CD4-positive, CD25-positive, alpha-beta regulatory T cell (primary cell): ENCODE measurements at regions not wholly inside any gene's neighbourhood (a gene's known extent, or its start where the extent isn't known, plus 50 kb on each side); places are given as distances from the start of the nearest gene placed in this dataset.

Experiments used
- ATAC-seq, 2 donors: fragments of 150-1000 bp; cut with Tn5 transposase; one replicate each; pipeline ENCODE4 v1.10.0; 2021; ENCODE audit warnings: low read depth in 2 of 2, moderate number of reproducible peaks in 2 of 2, moderate library complexity in 1 of 2
- DNase-seq, 3 donors: peaks; one replicate each; pipeline versions ENCODE4 v3.0.0 to v3.0.0-alpha.2; 2012 to 2022; ENCODE audit warnings: mixed read lengths in 1 of 3
- H3K27ac ChIP-seq: one replicate; pipeline ENCODE4 v1.7.0; 2013; ENCODE audit warnings: mild to moderate bottlenecking, low read length; ENCODE audit not compliant: insufficient read depth, poor library complexity, severe bottlenecking
- H3K27me3 ChIP-seq: one replicate; pipeline ENCODE4 v1.7.0; 2013; ENCODE audit warnings: low read length; ENCODE audit not compliant: control insufficient read depth, insufficient read depth
- H3K36me3 ChIP-seq: one replicate; pipeline ENCODE4 v1.7.0; 2013; ENCODE audit warnings: mild to moderate bottlenecking, low read length, moderate library complexity; ENCODE audit not compliant: control insufficient read depth, insufficient read depth
- H3K4me1 ChIP-seq: 2 replicates; pipeline ENCODE4 v1.7.0; 2013; ENCODE audit warnings: mild to moderate bottlenecking, low read length; ENCODE audit not compliant: insufficient read depth, control insufficient read depth, poor library complexity, severe bottlenecking
- H3K4me3 ChIP-seq: one replicate; pipeline ENCODE4 v1.7.0; 2013; ENCODE audit warnings: low read depth, mild to moderate bottlenecking, low read length, moderate library complexity
- H3K9me3 ChIP-seq, 2 experiments: 1 replicate in 1 of 2; 2 replicates in 1 of 2; pipeline ENCODE4 v1.7.0; 2013; ENCODE audit warnings: low read length in 2 of 2, mild to moderate bottlenecking in 1 of 2, moderate library complexity in 1 of 2; ENCODE audit not compliant: control insufficient read depth in 2 of 2
- H3K27ac Mint-ChIP-seq, 3 donors: one replicate each; pipeline ENCODE4 v1.8.0; 2020 to 2022; ENCODE audit warnings: mild to moderate bottlenecking in 3 of 3, mixed read lengths in 3 of 3, moderate library complexity in 2 of 3
- H3K27me3 Mint-ChIP-seq: one replicate; pipeline ENCODE4 v1.8.0; 2022; ENCODE audit warnings: mild to moderate bottlenecking, mixed read lengths
- H3K36me3 Mint-ChIP-seq: one replicate; pipeline ENCODE4 v1.8.0; 2020; ENCODE audit warnings: mixed read lengths
- H3K4me1 Mint-ChIP-seq, 4 donors: one replicate each; pipeline ENCODE4 v1.8.0; 2020 to 2022; ENCODE audit warnings: mixed read lengths in 4 of 4, mild to moderate bottlenecking in 1 of 4
- H3K4me3 Mint-ChIP-seq, 4 donors: one replicate each; pipeline ENCODE4 v1.8.0; 2020 to 2022; ENCODE audit warnings: mild to moderate bottlenecking in 4 of 4, mixed read lengths in 4 of 4, moderate library complexity in 3 of 4
- H3K9me3 Mint-ChIP-seq, 7 donors: one replicate each; pipeline ENCODE4 v1.8.0; 2020 to 2022; ENCODE audit warnings: mixed read lengths in 7 of 7, mild to moderate bottlenecking in 3 of 7, moderate library complexity in 2 of 7

GRCh38 chr5:61631438-61631941 lies 299.4 kb downstream of the ZSWIM6 start:
- Mint-ChIP-seq H3K4me3 (no peak overlapping the region), H3K27ac (no peak overlapping the region), H3K27me3 (peaks cover 37% of the 10 kb centered on the region), H3K9me3 (peaks cover 0 to 7% (median 0%) of the 10 kb centered on the region in 7 donors), H3K4me1 (peaks cover 0 to 7% (median 0%) of the 10 kb centered on the region in 4 donors), H3K36me3 (no peaks in the 10 kb centered on the region)
- H3K27ac ChIP-seq, result no peak overlapping the region
- ATAC-seq, result no peak
- H3K9me3 ChIP-seq, result no peaks in the 10 kb centered on the region
- H3K27me3 ChIP-seq, result peaks cover 7% of the 10 kb centered on the region
- no peak for DNase-seq
- H3K36me3 ChIP-seq, result no peaks in the 10 kb centered on the region
- no peaks in the 10 kb centered on the region for H3K4me1 ChIP-seq
- H3K4me3 ChIP-seq, result no peak overlapping the region

GRCh38 chr5:61632064-61632463 lies 300.0 kb downstream of the ZSWIM6 start:
- no peaks in the 10 kb centered on the region for H3K4me1 ChIP-seq

GRCh38 chr5:61635271-61635670 lies 303.2 kb downstream of the ZSWIM6 start:
- no peak overlapping the region for H3K4me3 Mint-ChIP-seq
- no peaks in the 10 kb centered on the region for H3K4me1 Mint-ChIP-seq
- DNase-seq, result no peak
- H3K9me3 Mint-ChIP-seq, result peaks cover 0 to 2% (median 0%) of the 10 kb centered on the region in 7 donors
- Histone ChIP-seq H3K36me3 (no peaks in the 10 kb centered on the region), H3K9me3 (no peaks in the 10 kb centered on the region), H3K27me3 (no peaks in the 10 kb centered on the region), H3K4me3 (no peak overlapping the region), H3K4me1 (no peaks in the 10 kb centered on the region), H3K27ac (no peak overlapping the region)
- no peak for ATAC-seq
- no peak overlapping the region for H3K27ac Mint-ChIP-seq
- no peaks in the 10 kb centered on the region for H3K36me3 Mint-ChIP-seq
- H3K27me3 Mint-ChIP-seq, result peaks cover 5% of the 10 kb centered on the region

More at GRCh38 chr5:61632064-61632463, 300.0 kb downstream of the ZSWIM6 start:
- no peaks in the 10 kb centered on the region for H3K36me3 Mint-ChIP-seq
- Histone ChIP-seq H3K36me3 (no peaks in the 10 kb centered on the region), H3K27ac (no peak overlapping the region), H3K4me3 (no peak overlapping the region), H3K9me3 (no peaks in the 10 kb centered on the region), H3K27me3 (peaks cover 2% of the 10 kb centered on the region)
- H3K4me3 Mint-ChIP-seq, result no peak overlapping the region
- ATAC-seq (no peak), DNase-seq (no peak)
- no peak overlapping the region for H3K27ac Mint-ChIP-seq
- H3K9me3 Mint-ChIP-seq, result peaks cover 0 to 7% (median 0%) of the 10 kb centered on the region in 7 donors
- peaks cover 31% of the 10 kb centered on the region for H3K27me3 Mint-ChIP-seq
- H3K4me1 Mint-ChIP-seq, result peaks cover 0 to under 1% (median 0%) of the 10 kb centered on the region in 4 donors

GRCh38 chr5:61637566-61637965 lies 305.5 kb downstream of the ZSWIM6 start:
- no peak overlapping the region for H3K27ac Mint-ChIP-seq
- no peaks in the 10 kb centered on the region for H3K4me1 Mint-ChIP-seq
- H3K27me3 Mint-ChIP-seq, result peaks cover 5% of the 10 kb centered on the region

GRCh38 chr5:61638476-61638875 lies 306.4 kb downstream of the ZSWIM6 start:
- no peak overlapping the region for H3K4me3 Mint-ChIP-seq
- Histone ChIP-seq H3K27ac (no peak overlapping the region), H3K4me3 (no peak overlapping the region), H3K9me3 (no peaks in the 10 kb centered on the region), H3K36me3 (no peaks in the 10 kb centered on the region), H3K27me3 (no peaks in the 10 kb centered on the region), H3K4me1 (no peaks in the 10 kb centered on the region)
- ATAC-seq (no peak), DNase-seq (no peak)
- no peaks in the 10 kb centered on the region for H3K9me3 Mint-ChIP-seq
- H3K27me3 Mint-ChIP-seq, result peaks cover 5% of the 10 kb centered on the region
- no peaks in the 10 kb centered on the region for H3K4me1 Mint-ChIP-seq
- no peaks in the 10 kb centered on the region for H3K36me3 Mint-ChIP-seq
- no peak overlapping the region for H3K27ac Mint-ChIP-seq

More at GRCh38 chr5:61637566-61637965, 305.5 kb downstream of the ZSWIM6 start:
- no peaks in the 10 kb centered on the region for H3K27me3 ChIP-seq
- Mint-ChIP-seq H3K36me3 (no peaks in the 10 kb centered on the region), H3K9me3 (no peaks in the 10 kb centered on the region), H3K4me3 (no peak overlapping the region)
- no peak overlapping the region for H3K4me3 ChIP-seq
- ATAC-seq (no peak), DNase-seq (no peak)
- no peaks in the 10 kb centered on the region for H3K36me3 ChIP-seq
- no peak overlapping the region for H3K27ac ChIP-seq
- H3K4me1 ChIP-seq, result no peaks in the 10 kb centered on the region
- H3K9me3 ChIP-seq, result no peaks in the 10 kb centered on the region

GRCh38 chr5:61640179-61641021 lies 308.3 kb downstream of the ZSWIM6 start:
- Mint-ChIP-seq H3K27ac (no peak overlapping the region), H3K4me3 (no peak overlapping the region), H3K27me3 (peaks cover 5% of the 10 kb centered on the region), H3K9me3 (no peaks in the 10 kb centered on the region), H3K36me3 (no peaks in the 10 kb centered on the region), H3K4me1 (no peaks in the 10 kb centered on the region)
- H3K4me3 ChIP-seq, result no peak overlapping the region
- H3K36me3 ChIP-seq, result no peaks in the 10 kb centered on the region
- no peaks in the 10 kb centered on the region for H3K27me3 ChIP-seq
- no peaks in the 10 kb centered on the region for H3K9me3 ChIP-seq
- DNase-seq, result no peak
- no peak for ATAC-seq
- no peaks in the 10 kb centered on the region for H3K4me1 ChIP-seq
- H3K27ac ChIP-seq, result no peak overlapping the region

- Histone ChIP-seq H3K27ac (no peak overlapping the region), H3K9me3 (no peaks in the 10 kb centered on the region), H3K27me3 (no peaks in the 10 kb centered on the region), H3K4me3 (no peak overlapping the region), H3K36me3 (no peaks in the 10 kb centered on the region), H3K4me1 (no peaks in the 10 kb centered on the region)
- H3K27me3 Mint-ChIP-seq, result peaks cover 5% of the 10 kb centered on the region
- no peaks in the 10 kb centered on the region for H3K9me3 Mint-ChIP-seq
- no peaks in the 10 kb centered on the region for H3K4me1 Mint-ChIP-seq
- DNase-seq, result no peak
- ATAC-seq, result no peak
- H3K36me3 Mint-ChIP-seq, result no peaks in the 10 kb centered on the region
- no peak overlapping the region for H3K27ac Mint-ChIP-seq
- H3K4me3 Mint-ChIP-seq, result no peak overlapping the region
Measured at GRCh38 chr5:61641748-61642565, 309.9 kb downstream of the ZSWIM6 start.
